ENCODE measurements at regions not wholly inside any gene's neighbourhood (a gene's known extent, or its start where the extent isn't known, plus 50 kb on each side); places are given as distances from the start of the nearest gene placed in this dataset.

GRCh38 chr18:52216666-52217065 is 123.3 kb upstream of the DCC start:
- TF ChIP-seq, protein P1, sequence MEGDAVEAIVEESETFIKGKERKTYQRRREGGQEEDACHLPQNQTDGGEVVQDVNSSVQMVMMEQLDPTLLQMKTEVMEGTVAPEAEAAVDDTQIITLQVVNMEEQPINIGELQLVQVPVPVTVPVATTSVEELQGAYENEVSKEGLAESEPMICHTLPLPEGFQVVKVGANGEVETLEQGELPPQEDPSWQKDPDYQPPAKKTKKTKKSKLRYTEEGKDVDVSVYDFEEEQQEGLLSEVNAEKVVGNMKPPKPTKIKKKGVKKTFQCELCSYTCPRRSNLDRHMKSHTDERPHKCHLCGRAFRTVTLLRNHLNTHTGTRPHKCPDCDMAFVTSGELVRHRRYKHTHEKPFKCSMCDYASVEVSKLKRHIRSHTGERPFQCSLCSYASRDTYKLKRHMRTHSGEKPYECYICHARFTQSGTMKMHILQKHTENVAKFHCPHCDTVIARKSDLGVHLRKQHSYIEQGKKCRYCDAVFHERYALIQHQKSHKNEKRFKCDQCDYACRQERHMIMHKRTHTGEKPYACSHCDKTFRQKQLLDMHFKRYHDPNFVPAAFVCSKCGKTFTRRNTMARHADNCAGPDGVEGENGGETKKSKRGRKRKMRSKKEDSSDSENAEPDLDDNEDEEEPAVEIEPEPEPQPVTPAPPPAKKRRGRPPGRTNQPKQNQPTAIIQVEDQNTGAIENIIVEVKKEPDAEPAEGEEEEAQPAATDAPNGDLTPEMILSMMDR (IDR thresholded peaks at IDR 0.05) = no peak
- no peak for TF ChIP-seq ZFX (IDR thresholded peaks at IDR 0.05; ENCODE audit: borderline replicate concordance)

Data from 22Rv1 (cell line).